GM19351 (cell line): ENCODE measurements at regions not wholly inside any gene's neighbourhood (a gene's known extent, or its start where the extent isn't known, plus 50 kb on each side); places are given as distances from the start of the nearest gene placed in this dataset.

Experiments
- ATAC-seq: cut with Tn5 transposase; IDR thresholded peaks from one replicate; pipeline ENCODE4 v1.9.1; 2021; ENCODE audit warnings: mild to moderate bottlenecking, moderate library complexity; ENCODE audit not compliant: unreplicated experiment

GRCh38 chr2:220192994-220193753, 565.7 kb downstream of the SLC4A3 start:
- ATAC-seq, result no peak

- no peak for ATAC-seq
Observed at GRCh38 chr2:220194630-220195584, 567.5 kb downstream of the SLC4A3 start.

GRCh38 chr2:220198896-220199295, 571.5 kb downstream of the SLC4A3 start:
- ATAC-seq, result no peak

- no peak for ATAC-seq
Observed at GRCh38 chr2:220202066-220202465, 574.6 kb downstream of the SLC4A3 start.

GRCh38 chr2:220209093-220209492, 581.7 kb downstream of the SLC4A3 start:
- no peak for ATAC-seq

GRCh38 chr2:220209751-220210150, 582.3 kb downstream of the SLC4A3 start:
- ATAC-seq, result no peak

GRCh38 chr2:220212296-220213080, 585.1 kb downstream of the SLC4A3 start:
- no peak for ATAC-seq

GRCh38 chr2:220215785-220216184, 588.4 kb downstream of the SLC4A3 start:
- ATAC-seq, result no peak

GRCh38 chr2:220219371-220219770, 591.9 kb downstream of the SLC4A3 start:
- no peak for ATAC-seq

- ATAC-seq, result no peak
Observed at GRCh38 chr2:220220009-220220408, 592.6 kb downstream of the SLC4A3 start.

GRCh38 chr2:220221992-220222391, 594.6 kb downstream of the SLC4A3 start:
- ATAC-seq, result no peak

- no peak for ATAC-seq
Observed at GRCh38 chr2:220224691-220225543, 597.5 kb downstream of the SLC4A3 start.

- ATAC-seq, result no peak
Observed at GRCh38 chr2:220226076-220226475, 598.6 kb downstream of the SLC4A3 start.

GRCh38 chr2:220226546-220226945, 599.1 kb downstream of the SLC4A3 start:
- no peak for ATAC-seq

- no peak for ATAC-seq
Observed at GRCh38 chr2:220227266-220227920, 600.0 kb downstream of the SLC4A3 start.

GRCh38 chr2:220228310-220229006, 601.0 kb downstream of the SLC4A3 start:
- ATAC-seq, result no peak

GRCh38 chr2:220240641-220241040, 613.2 kb downstream of the SLC4A3 start:
- ATAC-seq, result no peak

GRCh38 chr2:220241423-220241822, 614.0 kb downstream of the SLC4A3 start:
- ATAC-seq, result no peak

- no peak for ATAC-seq
Observed at GRCh38 chr2:220243571-220243970, 616.1 kb downstream of the SLC4A3 start.
